GM19238 (cell line): ENCODE measurements at regions not wholly inside any gene's neighbourhood (a gene's known extent, or its start where the extent isn't known, plus 50 kb on each side); places are given as distances from the start of the nearest gene placed in this dataset.
A peak's percentile ranks its signal among the peaks of the same experiment; 100 is the strongest.
"Not testable (repeated sequence)": the region's sequence is repeated elsewhere in the genome, so short reads cannot be mapped to it uniquely, and the experiment has no call there.

ENCODE experiments used
- DNase-seq: peaks from one replicate; pipeline ENCODE4 v3.0.0; 2011; ENCODE audit warnings: low spot score; ENCODE audit not compliant: insufficient read length

DNA sequence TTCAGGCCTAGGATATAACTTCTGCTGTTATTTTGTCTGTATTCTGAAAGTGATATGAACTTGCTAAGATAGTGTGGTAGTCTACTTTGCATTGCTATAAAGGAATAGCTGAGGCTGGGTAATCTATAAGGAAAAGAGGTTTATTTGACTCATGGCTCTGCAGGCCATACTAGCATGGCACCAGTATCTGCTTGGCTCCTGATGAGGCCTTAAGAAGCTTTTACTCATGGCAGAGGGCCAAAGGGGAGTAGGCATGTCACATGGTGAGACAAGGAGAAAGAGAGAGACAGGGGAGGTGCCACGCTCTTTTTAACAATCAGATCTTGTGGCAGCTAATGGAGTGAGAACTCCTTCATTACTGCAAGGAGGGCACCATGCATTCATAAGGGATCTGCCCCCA, 247.3 kb downstream of the GPAT3 start:
- DNase-seq, result no peak

- DNase-seq, result no peak
These were observed 246.7 kb downstream of the GPAT3 start for GRCh38 chr4:83782591-83782990.

- DNase-seq, result no peak
These were observed 245.5 kb downstream of the GPAT3 start for GRCh38 chr4:83781434-83781833.

DNA sequence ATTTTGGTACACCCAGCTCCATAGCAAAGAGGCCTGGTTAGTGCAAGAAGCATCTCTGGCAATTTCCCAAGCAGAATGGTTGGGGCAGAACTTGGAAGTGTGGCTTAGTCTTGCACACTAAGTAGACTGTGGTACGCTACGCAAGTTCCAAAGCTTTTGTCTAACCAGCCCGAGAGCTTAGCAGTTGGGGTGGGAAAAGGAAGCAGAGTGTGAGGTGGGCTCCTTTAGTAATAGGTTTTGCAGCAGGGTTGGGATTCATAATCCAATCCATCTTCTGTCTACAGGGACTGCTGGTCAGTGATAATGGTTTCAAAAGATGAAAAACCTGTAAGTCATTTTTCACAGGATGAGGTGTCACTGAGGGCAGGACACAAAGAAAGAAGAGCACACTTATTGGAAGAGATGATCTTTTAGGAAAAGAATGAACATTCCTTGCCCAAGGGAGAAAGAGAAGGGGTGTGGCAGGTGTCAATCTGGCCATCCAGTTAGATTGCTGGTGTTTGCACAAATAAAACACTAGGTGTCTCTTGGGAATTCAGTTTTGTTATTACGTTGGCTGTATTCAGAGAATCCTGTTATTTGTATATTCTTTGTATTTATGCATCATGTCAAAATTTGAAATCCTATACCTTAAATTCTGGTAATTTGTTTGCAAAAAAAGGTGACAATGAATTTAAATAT, 244.3 kb downstream of the GPAT3 start:
- no peak for DNase-seq

- DNase-seq, result no peak
These were observed 243.5 kb downstream of the GPAT3 start for GRCh38 chr4:83779103-83780052.

DNA sequence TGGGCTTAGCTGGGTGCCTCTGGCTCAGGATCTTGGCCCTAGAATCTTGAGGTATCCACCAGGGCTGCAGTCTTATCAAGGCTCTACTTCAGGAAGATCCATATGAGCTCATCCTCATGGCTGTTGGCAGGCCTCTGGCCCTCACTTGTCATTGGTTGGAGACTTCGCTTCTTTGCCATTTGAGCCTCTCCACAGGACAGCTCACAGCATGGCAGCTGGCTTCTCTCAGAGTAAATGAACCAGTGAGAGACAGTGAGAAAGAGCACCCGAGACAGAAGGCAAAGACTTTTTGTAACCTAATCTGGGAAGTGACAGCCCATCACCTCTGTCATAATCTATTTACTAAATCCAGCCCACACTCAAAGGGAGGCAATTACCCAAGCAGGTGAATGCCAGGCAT, 236.8 kb downstream of the GPAT3 start:
- DNase-seq, result no peak

DNA sequence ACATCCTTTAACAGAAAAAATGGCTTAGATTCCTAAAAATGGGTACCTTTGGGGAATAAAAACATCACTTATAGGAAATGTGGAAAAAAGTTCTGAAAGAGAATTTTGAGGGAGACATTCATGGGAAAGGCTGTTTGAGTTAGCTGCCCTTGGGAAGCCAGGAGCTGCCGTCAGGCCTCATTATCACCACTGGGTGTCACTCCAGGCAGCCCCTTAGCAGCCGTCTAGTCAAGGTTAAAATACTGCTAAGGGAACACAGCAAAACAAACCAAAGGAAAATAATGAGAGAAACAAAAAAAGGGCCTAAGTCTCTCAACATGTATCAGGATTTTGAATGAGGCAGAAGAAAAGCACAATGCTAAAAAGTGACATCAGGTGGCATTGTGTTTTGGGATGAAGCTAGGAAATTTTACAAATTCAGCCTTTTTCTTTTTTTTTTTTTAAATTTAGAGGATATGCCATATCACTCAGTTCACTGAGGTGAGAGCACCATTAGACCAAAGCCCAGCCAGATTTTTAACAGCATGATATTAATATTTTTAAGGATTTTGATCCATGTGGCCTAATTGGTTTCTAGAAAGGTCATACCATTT, 235.3 kb downstream of the GPAT3 start:
- peak; percentile 5 for DNase-seq

DNA sequence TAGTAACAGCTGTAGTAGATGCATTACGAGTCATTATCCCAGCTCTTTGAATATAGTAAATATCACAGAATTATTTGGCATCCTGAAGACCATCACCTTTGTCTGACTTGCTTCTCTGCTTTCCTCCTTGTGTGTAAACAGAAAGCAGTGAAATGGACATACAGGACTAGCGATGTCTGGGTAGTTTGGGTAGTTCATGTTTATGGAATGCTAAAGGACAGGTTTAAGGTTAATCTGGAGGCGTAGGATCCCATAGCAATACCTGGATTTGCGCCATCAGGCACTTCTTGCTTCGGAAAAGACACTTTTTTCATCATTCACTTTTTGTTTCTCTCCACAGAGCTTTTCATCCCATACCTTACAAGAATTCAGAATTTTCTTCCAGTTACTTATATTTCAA, 232.2 kb downstream of the GPAT3 start:
- DNase-seq, result no peak

GRCh38 chr4:83767067-83767466, 231.2 kb downstream of the GPAT3 start:
- DNase-seq, result no peak

DNA sequence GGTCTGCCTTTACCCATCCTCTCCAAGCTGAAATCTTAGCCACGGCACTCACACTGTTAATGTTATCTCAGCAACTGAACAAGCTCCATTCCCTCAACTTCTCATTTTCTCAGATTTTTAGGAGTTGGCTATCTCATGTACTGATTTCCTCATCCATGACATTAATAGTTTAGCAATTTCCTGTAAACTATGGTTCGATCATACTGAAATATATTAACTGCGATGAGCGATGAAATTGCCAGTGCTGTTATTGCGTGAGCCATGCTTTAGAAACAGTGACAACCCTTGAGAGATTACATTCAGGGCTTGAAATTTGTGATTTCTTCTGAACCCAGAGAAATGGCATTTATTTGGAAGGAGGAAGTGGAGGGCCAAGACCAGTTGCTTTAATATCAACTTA, 223.7 kb downstream of the GPAT3 start:
- DNase-seq, result no peak

- DNase-seq, result no peak
These were observed 222.4 kb downstream of the GPAT3 start for GRCh38 chr4:83758285-83758684.

GRCh38 chr4:83757121-83757621, 221.3 kb downstream of the GPAT3 start:
- DNase-seq, result no peak

DNA sequence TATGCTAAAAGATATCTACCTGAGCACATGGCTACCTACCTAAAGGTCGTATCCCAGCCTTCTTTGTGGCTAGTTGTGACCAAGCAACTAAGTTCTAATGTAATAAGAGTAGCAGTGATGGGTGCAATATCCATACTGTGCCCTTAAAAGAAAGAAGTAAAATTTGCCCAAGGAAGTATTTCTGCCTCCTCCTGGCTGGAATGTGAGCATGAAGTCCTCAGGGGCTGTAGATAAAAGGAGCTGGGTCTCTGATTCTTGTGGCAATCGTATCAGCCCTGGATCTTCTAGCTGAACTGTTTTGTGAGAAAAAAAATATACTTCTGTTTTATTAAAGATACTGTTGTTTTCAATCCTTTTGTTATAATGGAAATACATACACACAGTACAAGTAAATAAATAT, 217.4 kb downstream of the GPAT3 start:
- no peak for DNase-seq

- DNase-seq, result no peak
These were observed 215.5 kb downstream of the GPAT3 start for GRCh38 chr4:83751336-83751949.

GRCh38 chr4:83748711-83749110, 212.8 kb downstream of the GPAT3 start:
- no peak for DNase-seq

DNA sequence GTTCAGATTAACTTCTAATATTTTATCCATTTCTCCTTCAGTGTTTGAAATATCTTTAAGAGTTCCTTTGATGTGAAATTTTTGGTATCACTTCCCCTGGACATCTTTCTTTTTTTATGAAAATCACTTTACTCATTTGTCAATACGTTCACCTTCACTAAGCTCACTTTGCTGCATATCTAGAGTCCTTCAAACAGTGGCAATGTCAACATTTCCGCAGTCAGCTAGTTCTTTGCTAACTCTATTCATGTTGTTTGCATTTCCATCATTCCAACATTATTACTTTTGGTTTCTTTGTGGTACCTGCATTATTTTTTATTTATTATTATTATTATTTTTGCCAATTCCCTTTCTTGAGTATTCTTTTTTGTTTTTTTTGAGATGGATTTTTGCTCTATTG, 203.0 kb downstream of the GPAT3 start:
- no peak for DNase-seq

DNA sequence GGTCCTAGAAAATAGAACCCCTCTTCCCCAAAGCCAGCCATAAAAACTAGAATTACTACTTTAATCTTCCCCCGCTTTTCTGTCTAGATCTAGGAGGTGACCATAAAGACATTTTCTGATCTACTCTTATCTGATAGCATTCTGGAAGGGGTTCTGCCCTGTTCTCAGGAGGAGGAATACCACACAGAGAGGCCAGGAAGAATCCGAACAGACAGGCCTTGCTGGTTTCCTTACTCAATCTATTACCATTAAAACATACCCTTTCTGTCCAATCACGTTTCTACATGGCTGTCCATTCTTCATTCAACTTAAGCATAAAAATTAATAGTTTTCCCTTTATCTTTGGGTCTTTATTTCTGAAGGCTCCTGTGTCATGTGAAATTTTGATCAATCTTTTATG, 198.7 kb downstream of the GPAT3 start:
- no peak for DNase-seq

GRCh38 chr4:83732114-83732635, 196.3 kb downstream of the GPAT3 start:
- no peak for DNase-seq

DNA sequence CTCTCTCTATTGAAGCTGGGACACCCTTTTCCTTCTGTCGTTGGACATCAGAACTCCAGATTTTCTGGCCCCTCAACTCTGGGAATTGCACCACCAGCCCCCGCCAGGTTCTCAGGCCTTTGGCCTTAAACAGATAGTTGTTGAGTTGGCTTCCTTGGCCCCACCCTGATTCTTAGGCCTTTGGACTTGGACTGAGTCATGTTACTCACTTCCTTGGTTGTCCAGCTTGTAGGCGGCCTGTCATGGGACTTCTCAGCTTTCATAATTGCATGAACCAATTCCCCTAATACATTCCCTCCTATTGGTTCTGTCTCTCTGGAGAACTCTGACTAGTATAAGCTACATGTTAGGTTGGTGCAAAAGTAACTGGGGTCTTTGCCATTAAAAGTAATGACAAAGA, 195.7 kb downstream of the GPAT3 start:
- no peak for DNase-seq

- not testable (repeated sequence) for DNase-seq
These were observed 195.1 kb downstream of the GPAT3 start for GRCh38 chr4:83730958-83731357.

DNA sequence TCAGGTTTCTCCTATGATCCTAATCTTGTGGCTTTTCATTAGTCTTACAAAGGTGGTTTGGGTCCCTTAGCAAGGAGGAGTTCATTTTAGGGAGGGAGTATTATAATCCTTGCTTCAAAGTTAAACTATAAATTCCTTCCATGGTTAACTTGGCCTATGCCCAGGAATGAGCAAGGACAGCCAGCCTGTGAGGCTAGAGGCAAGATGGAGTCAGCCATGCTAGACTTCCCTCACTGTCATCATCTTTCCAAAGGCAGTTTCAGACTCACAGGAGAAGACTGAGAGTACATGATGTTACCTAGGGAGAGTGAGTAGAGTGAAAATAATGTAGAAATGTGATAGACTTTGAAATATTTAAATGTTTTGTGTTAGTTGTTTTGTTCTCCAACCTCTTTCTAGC, 192.3 kb downstream of the GPAT3 start:
- DNase-seq, result no peak
